ENCODE measurements at regions not wholly inside any gene's neighbourhood (a gene's known extent, or its start where the extent isn't known, plus 50 kb on each side); places are given as distances from the start of the nearest gene placed in this dataset.

- Histone ChIP-seq H3K4me1 (ENCODE audit: control insufficient read depth, insufficient read depth, low read length) (no peaks in the 10 kb centered on the region), H3K27me3 (ENCODE audit: control insufficient read depth in 1 of 2, insufficient read depth in 2 of 2, low read length in 2 of 2) (no peaks in the 10 kb centered on the region), H3K9ac (ENCODE audit: low read length in 2 of 2) (no peak overlapping the region), H3K27ac (ENCODE audit: low read length) (no peak overlapping the region), H3K36me3 (ENCODE audit: control insufficient read depth in 2 of 2, insufficient read depth in 2 of 2, low read length in 2 of 2) (no peaks in the 10 kb centered on the region), H3K4me3 (ENCODE audit: low read length in 2 of 2) (no peak overlapping the region), H3K9me3 (ENCODE audit: control insufficient read depth in 2 of 2, low read length in 2 of 2) (no peaks in the 10 kb centered on the region)
Measured at GRCh38 chr13:31684466-31684865, 54.9 kb upstream of the RXFP2 start.

DNA sequence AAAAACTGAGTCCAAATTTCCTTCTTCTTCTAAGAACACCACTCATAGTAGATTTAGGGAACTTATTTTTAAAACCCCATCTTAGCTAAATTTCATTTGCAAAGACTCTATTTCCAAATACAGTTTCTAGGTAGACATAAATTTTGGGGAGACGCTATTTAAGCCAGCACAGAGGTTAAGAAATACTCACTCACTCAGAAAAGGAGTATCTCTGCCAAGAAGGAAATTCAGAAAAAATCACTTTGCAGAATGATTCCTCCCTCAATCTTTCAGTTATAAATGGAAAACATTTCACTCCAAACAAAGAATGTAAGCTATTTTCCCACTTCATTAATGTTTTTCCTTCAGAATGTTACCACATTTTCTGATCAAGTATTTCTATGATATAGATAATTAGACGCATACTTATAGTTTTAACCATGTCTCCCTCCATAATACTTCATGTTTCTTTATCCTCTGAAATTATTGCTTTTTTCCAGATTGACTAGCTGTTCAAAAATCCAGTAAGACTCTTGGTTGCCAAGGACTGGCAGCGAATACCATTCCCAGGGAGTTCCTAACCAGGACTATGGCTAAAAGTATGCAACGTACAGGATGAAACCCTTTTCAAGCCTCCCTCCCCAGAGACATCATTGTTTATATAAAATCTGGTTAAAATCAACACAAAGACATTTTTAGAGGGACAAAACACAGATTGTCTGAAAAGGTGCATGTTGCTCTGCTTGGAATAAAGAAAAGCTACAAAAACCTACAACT, 52.5 kb upstream of the RXFP2 start:
- Histone ChIP-seq H3K27ac (ENCODE audit: low read length) (no peak overlapping the region), H3K36me3 (ENCODE audit: control insufficient read depth in 2 of 2, insufficient read depth in 2 of 2, low read length in 2 of 2) (no peaks in the 10 kb centered on the region), H3K27me3 (ENCODE audit: control insufficient read depth in 1 of 2, insufficient read depth in 2 of 2, low read length in 2 of 2) (no peaks in the 10 kb centered on the region), H3K4me1 (ENCODE audit: control insufficient read depth, insufficient read depth, low read length) (no peaks in the 10 kb centered on the region), H3K9me3 (ENCODE audit: control insufficient read depth in 2 of 2, low read length in 2 of 2) (no peaks in the 10 kb centered on the region), H3K9ac (ENCODE audit: low read length in 2 of 2) (no peak overlapping the region), H3K4me3 (ENCODE audit: low read length in 2 of 2) (no peak overlapping the region)

Measured in stomach smooth muscle (tissue), 2 donors.